ENCODE measurements at regions not wholly inside any gene's neighbourhood (a gene's known extent, or its start where the extent isn't known, plus 50 kb on each side); places are given as distances from the start of the nearest gene placed in this dataset.

DNA sequence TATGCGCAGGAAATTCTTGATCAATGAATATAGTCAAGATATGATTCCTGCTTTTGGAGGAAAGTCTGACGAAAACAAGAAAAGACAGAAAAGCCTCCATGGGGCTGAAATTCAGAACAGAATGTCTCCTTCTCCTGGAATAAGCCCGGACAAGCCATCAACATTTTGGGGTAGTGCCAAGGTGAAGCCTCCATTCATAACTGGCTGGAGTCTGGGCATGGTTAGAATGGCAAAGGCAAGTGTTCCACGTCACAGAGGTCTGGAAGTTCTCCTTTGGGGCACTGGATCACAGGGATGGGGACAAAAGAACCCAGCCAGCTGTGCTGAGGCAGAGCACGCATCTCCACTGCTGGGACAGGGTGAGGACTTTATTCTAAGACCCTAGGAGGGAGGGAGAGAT, 505.7 kb downstream of the CMPK2 start:
- TF ChIP-seq, protein P1, sequence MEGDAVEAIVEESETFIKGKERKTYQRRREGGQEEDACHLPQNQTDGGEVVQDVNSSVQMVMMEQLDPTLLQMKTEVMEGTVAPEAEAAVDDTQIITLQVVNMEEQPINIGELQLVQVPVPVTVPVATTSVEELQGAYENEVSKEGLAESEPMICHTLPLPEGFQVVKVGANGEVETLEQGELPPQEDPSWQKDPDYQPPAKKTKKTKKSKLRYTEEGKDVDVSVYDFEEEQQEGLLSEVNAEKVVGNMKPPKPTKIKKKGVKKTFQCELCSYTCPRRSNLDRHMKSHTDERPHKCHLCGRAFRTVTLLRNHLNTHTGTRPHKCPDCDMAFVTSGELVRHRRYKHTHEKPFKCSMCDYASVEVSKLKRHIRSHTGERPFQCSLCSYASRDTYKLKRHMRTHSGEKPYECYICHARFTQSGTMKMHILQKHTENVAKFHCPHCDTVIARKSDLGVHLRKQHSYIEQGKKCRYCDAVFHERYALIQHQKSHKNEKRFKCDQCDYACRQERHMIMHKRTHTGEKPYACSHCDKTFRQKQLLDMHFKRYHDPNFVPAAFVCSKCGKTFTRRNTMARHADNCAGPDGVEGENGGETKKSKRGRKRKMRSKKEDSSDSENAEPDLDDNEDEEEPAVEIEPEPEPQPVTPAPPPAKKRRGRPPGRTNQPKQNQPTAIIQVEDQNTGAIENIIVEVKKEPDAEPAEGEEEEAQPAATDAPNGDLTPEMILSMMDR (IDR thresholded peaks at IDR 0.05), result no peak
- no peak for TF ChIP-seq POLR2A (IDR thresholded peaks at IDR 0.05)

All from Peyer's patch (tissue), 4 donors.